Mesenchymal stem cell (in vitro differentiated cells and primary cell): ENCODE measurements at regions not wholly inside any gene's neighbourhood (a gene's known extent, or its start where the extent isn't known, plus 50 kb on each side); places are given as distances from the start of the nearest gene placed in this dataset.

Experiments
- DNase-seq: peaks from one replicate; pipeline ENCODE4 v3.0.0-alpha.2; 2013
- H2AFZ ChIP-seq: one replicate; pipeline ENCODE4 v1.6.1; 2013; ENCODE audit warnings: low read depth, mild to moderate bottlenecking, control low read depth, inconsistent platforms, low read length, moderate library complexity
- H2AK5ac ChIP-seq: 2 replicates; pipeline ENCODE4 v1.6.1; 2013; ENCODE audit warnings: low read length, moderate library complexity, mild to moderate bottlenecking, inconsistent platforms; ENCODE audit not compliant: severe bottlenecking
- H2BK120ac ChIP-seq: one replicate; pipeline ENCODE4 v1.6.1; 2013; ENCODE audit warnings: low read depth, mild to moderate bottlenecking, inconsistent platforms, low read length, moderate library complexity
- H2BK12ac ChIP-seq, 2 experiments: one replicate each; pipeline ENCODE4 v1.6.1; 2013; ENCODE audit warnings: inconsistent platforms in 2 of 2, low read length in 2 of 2, mild to moderate bottlenecking in 2 of 2, moderate library complexity in 2 of 2, control low read depth in 1 of 2
- H2BK15ac ChIP-seq: one replicate; pipeline ENCODE4 v1.6.1; 2013; ENCODE audit warnings: mild to moderate bottlenecking, low read depth, inconsistent platforms; ENCODE audit not compliant: poor library complexity, severe bottlenecking
- H2BK5ac ChIP-seq: 2 replicates; pipeline ENCODE4 v1.6.1; 2013; ENCODE audit warnings: low read depth, mild to moderate bottlenecking, low read length, control low read depth, inconsistent platforms; ENCODE audit not compliant: poor library complexity, severe bottlenecking
- H3K14ac ChIP-seq, 2 experiments: one replicate each; pipeline ENCODE4 v1.6.1; 2013; ENCODE audit warnings: inconsistent platforms in 2 of 2, low read length in 2 of 2, control low read depth in 1 of 2, mild to moderate bottlenecking in 1 of 2, moderate library complexity in 1 of 2
- H3K18ac ChIP-seq, 2 experiments: one replicate each; pipeline ENCODE4 v1.6.1; 2013; ENCODE audit warnings: inconsistent platforms in 2 of 2, low read length in 2 of 2, control low read depth in 1 of 2, low read depth in 1 of 2, mild to moderate bottlenecking in 1 of 2
- H3K23ac ChIP-seq, 2 experiments: one replicate each; pipeline ENCODE4 v1.6.1; 2013; ENCODE audit warnings: inconsistent platforms in 2 of 2, low read length in 2 of 2, mild to moderate bottlenecking in 2 of 2, moderate library complexity in 2 of 2, control low read depth in 1 of 2
- H3K27ac ChIP-seq: 2 replicates; pipeline ENCODE4 v1.5.1; 2013; ENCODE audit warnings: mild to moderate bottlenecking, moderate library complexity, low read length, control low read depth, inconsistent platforms; ENCODE audit not compliant: poor library complexity, severe bottlenecking
- H3K27me3 ChIP-seq, 2 experiments: 2 replicates each; pipeline versions ENCODE4 v1.6.1 to v1.7.0; 2013; ENCODE audit warnings: low read length in 2 of 2, mild to moderate bottlenecking in 2 of 2, moderate library complexity in 2 of 2, control low read depth in 1 of 2, inconsistent platforms in 1 of 2; ENCODE audit not compliant: control insufficient read depth in 1 of 2, insufficient read depth in 1 of 2
- H3K36me3 ChIP-seq, 2 experiments: 2 replicates each; pipeline versions ENCODE4 v1.6.1 to v1.7.0; 2013; ENCODE audit warnings: low read length in 2 of 2, control low read depth in 1 of 2, inconsistent platforms in 1 of 2, low read depth in 1 of 2, mild to moderate bottlenecking in 1 of 2; ENCODE audit not compliant: insufficient read depth in 2 of 2, control insufficient read depth in 1 of 2
- H3K4ac ChIP-seq, 2 experiments: one replicate each; pipeline ENCODE4 v1.6.1; 2013; ENCODE audit warnings: inconsistent platforms in 2 of 2, low read length in 2 of 2, mild to moderate bottlenecking in 2 of 2, moderate library complexity in 2 of 2, control low read depth in 1 of 2, low read depth in 1 of 2
- H3K4me1 ChIP-seq: 2 replicates; pipeline ENCODE4 v1.6.1; 2013; ENCODE audit warnings: low read depth, low read length, control low read depth; ENCODE audit not compliant: control insufficient read depth, insufficient read depth
- H3K4me2 ChIP-seq: 2 replicates; pipeline ENCODE4 v1.6.1; 2013; ENCODE audit warnings: low read length, mild to moderate bottlenecking, inconsistent platforms; ENCODE audit not compliant: poor library complexity, severe bottlenecking
- H3K4me3 ChIP-seq, 2 experiments: 2 replicates each; pipeline versions ENCODE4 v1.5.1 to v1.7.0; 2013; ENCODE audit warnings: low read length in 2 of 2, mild to moderate bottlenecking in 2 of 2, control low read depth in 1 of 2, low read depth in 1 of 2; ENCODE audit not compliant: insufficient read depth in 1 of 2
- H3K79me1 ChIP-seq: replicated peaks from 2 replicates; pipeline ENCODE4 v1.6.1; 2013; ENCODE audit warnings: mild to moderate bottlenecking, control low read depth, low read length, inconsistent platforms; ENCODE audit not compliant: poor library complexity, severe bottlenecking
- H3K9ac ChIP-seq: 2 replicates; pipeline ENCODE4 v1.7.0; 2013; ENCODE audit warnings: mild to moderate bottlenecking, low read length, moderate library complexity
- H3K9me3 ChIP-seq: 2 replicates; pipeline ENCODE4 v1.7.0; 2013; ENCODE audit warnings: mild to moderate bottlenecking, low read length; ENCODE audit not compliant: control insufficient read depth
- H4K8ac ChIP-seq: one replicate; pipeline ENCODE4 v1.6.1; 2013; ENCODE audit warnings: inconsistent platforms, mild to moderate bottlenecking, low read length, moderate library complexity
- H4K91ac ChIP-seq: one replicate; pipeline ENCODE4 v1.6.1; 2013; ENCODE audit warnings: mild to moderate bottlenecking, low read length, inconsistent platforms
- WGBS: methylation state at CpG from one replicate; pipeline ENCODE4 v1.1.7; 2013; ENCODE audit warnings: mixed read lengths; 5-methylcytosine and 5-hydroxymethylcytosine counted together

- 81% methylated on average over 7 of the region's 7 CpGs for WGBS
- H2BK5ac ChIP-seq: no peak overlapping the region
- H3K4me1 ChIP-seq: no peaks in the 10 kb centered on the region
- no peak overlapping the region for H3K18ac ChIP-seq
- H2AFZ ChIP-seq: no peak overlapping the region
- H3K4me2 ChIP-seq: no peak overlapping the region
- H3K36me3 ChIP-seq: no peaks in the 10 kb centered on the region
- no peak overlapping the region for H3K4me3 ChIP-seq
- H4K91ac ChIP-seq: no peak overlapping the region
- H2AK5ac ChIP-seq: no peak overlapping the region
- H2BK15ac ChIP-seq: no peak overlapping the region
- no peak overlapping the region for H3K4ac ChIP-seq
- H3K79me1 ChIP-seq: no peaks in the 10 kb centered on the region
- H3K23ac ChIP-seq: no peak overlapping the region
- H3K27ac ChIP-seq: no peak overlapping the region
- no peak overlapping the region for H3K14ac ChIP-seq
- no peak for DNase-seq
- H2BK12ac ChIP-seq: no peak overlapping the region
- no peak overlapping the region for H2BK120ac ChIP-seq
- no peaks in the 10 kb centered on the region for H3K27me3 ChIP-seq
- no peak overlapping the region for H4K8ac ChIP-seq
- no peak overlapping the region for H3K9ac ChIP-seq
- H3K9me3 ChIP-seq: no peaks in the 10 kb centered on the region
These were observed 1381.4 kb downstream of the TBC1D22A start for GRCh38 chr22:48143856-48144255.

DNA sequence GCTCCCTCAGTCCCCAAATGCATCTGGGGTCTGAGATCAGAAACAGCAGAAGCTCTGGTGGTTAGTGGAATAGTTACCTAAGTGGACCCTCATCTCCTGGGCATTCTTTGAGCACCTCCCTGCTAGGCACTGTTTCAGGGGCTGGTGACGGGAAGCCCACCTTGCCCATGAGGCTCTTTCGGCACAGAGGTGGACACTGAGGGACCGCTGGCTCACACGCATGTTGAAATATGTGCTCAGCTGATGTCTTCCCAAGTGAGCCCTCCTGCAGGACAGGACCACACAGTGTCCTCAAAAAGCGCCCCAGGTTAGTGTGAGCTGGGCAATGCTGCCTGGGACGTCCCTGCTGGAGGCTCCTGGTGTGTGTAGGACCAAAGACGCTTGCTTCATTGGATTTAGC is 1379.9 kb downstream of the TBC1D22A start:
- Histone ChIP-seq H3K14ac (no peak overlapping the region), H3K27me3 (no peaks in the 10 kb centered on the region), H3K36me3 (no peaks in the 10 kb centered on the region), H3K4me1 (no peaks in the 10 kb centered on the region), H3K23ac (no peak overlapping the region), H3K4ac (no peak overlapping the region), H3K18ac (no peak overlapping the region), H3K4me2 (no peak overlapping the region), H3K4me3 (no peak overlapping the region), H2BK120ac (no peak overlapping the region), H2AFZ (no peak overlapping the region), H2BK12ac (no peak overlapping the region), H4K91ac (no peak overlapping the region), H3K9ac (no peak overlapping the region), H3K27ac (no peak overlapping the region), H2AK5ac (no peak overlapping the region), H2BK5ac (no peak overlapping the region), H3K9me3 (no peaks in the 10 kb centered on the region), H4K8ac (no peak overlapping the region), H3K79me1 (no peaks in the 10 kb centered on the region), H2BK15ac (no peak overlapping the region)
- WGBS: 76% methylated on average over 7 of the region's 7 CpGs
- no peak for DNase-seq

DNA sequence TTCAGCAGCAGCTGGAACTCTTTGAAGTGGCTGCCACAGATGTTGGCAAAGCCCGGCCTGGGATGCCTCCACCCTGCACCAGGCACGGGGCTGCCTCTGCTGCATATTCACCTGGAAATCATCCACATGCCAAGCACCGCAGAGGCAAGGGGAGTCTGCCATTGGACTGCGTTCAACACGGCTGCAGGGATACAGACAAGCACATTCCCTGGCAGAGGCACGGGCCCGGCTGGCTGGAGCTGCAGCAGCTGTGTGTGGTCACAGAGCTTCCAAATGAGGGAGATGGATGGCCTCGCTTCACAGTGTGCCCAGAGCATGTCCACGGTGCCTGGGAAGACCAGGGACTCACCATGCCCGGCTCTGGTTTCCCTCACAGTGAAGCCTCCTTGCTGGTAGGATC is 1378.9 kb downstream of the TBC1D22A start:
- Histone ChIP-seq H3K23ac (no peak overlapping the region), H3K36me3 (no peaks in the 10 kb centered on the region), H3K4ac (no peak overlapping the region), H3K9ac (no peak overlapping the region), H2BK120ac (no peak overlapping the region), H3K4me3 (no peak overlapping the region), H2BK12ac (no peak overlapping the region), H3K9me3 (no peaks in the 10 kb centered on the region), H2AFZ (no peak overlapping the region), H4K8ac (no peak overlapping the region), H3K4me1 (no peaks in the 10 kb centered on the region), H3K27ac (no peak overlapping the region), H3K14ac (no peak overlapping the region), H4K91ac (no peak overlapping the region), H3K79me1 (no peaks in the 10 kb centered on the region), H3K27me3 (no peaks in the 10 kb centered on the region), H3K4me2 (no peak overlapping the region), H3K18ac (no peak overlapping the region), H2AK5ac (no peak overlapping the region), H2BK15ac (no peak overlapping the region), H2BK5ac (no peak overlapping the region)
- DNase-seq: no peak
- 71% methylated on average over 10 of the region's 10 CpGs for WGBS

GRCh38 chr22:48140261-48140813 is 1377.9 kb downstream of the TBC1D22A start:
- peak overlapping the region in 1 of 2 experiments; percentile 3 for H3K4me3 ChIP-seq

More at GRCh38 chr22:48140261-48140813, 1377.9 kb downstream of the TBC1D22A start:
- no peak overlapping the region for H3K14ac ChIP-seq
- H2BK12ac ChIP-seq: no peak overlapping the region
- H2AK5ac ChIP-seq: no peak overlapping the region
- H3K4me1 ChIP-seq: no peaks in the 10 kb centered on the region
- H2BK15ac ChIP-seq: no peak overlapping the region
- 83% methylated on average over 10 of the region's 10 CpGs for WGBS
- no peak overlapping the region for H2BK5ac ChIP-seq
- H3K9ac ChIP-seq: no peak overlapping the region
- no peak overlapping the region for H2AFZ ChIP-seq
- H3K27me3 ChIP-seq: no peaks in the 10 kb centered on the region
- no peaks in the 10 kb centered on the region for H3K9me3 ChIP-seq
- no peak overlapping the region for H2BK120ac ChIP-seq
- H3K27ac ChIP-seq: no peak overlapping the region
- H3K18ac ChIP-seq: no peak overlapping the region
- H3K4me2 ChIP-seq: no peak overlapping the region
- no peak overlapping the region for H4K8ac ChIP-seq
- H3K36me3 ChIP-seq: no peaks in the 10 kb centered on the region
- no peak overlapping the region for H3K23ac ChIP-seq
- no peaks in the 10 kb centered on the region for H3K79me1 ChIP-seq
- H3K4ac ChIP-seq: no peak overlapping the region
- no peak overlapping the region for H4K91ac ChIP-seq
- DNase-seq: no peak
